Stomach (tissue), 8 donors: ENCODE measurements at regions not wholly inside any gene's neighbourhood (a gene's known extent, or its start where the extent isn't known, plus 50 kb on each side); places are given as distances from the start of the nearest gene placed in this dataset.

ENCODE experiments used
- DNase-seq, 2 donors: peaks; one replicate each; pipeline versions ENCODE4 v3.0.0 to v3.0.0-alpha.2; 2013 to 2019
- H3K27ac ChIP-seq, 5 donors: fragments of 200-600 bp in 4 of 5; sonication (generic) in 4 of 5; one replicate each; pipeline ENCODE4 v1.5.1; 2013 to 2019; ENCODE audit warnings: mild to moderate bottlenecking in 1 of 5, moderate library complexity in 1 of 5
- H3K27me3 ChIP-seq, 3 donors: fragments of 200-600 bp; sonication (generic); one replicate each; pipeline ENCODE4 v1.5.1; 2017 to 2019; ENCODE audit warnings: mixed run types in 1 of 3
- H3K36me3 ChIP-seq, 4 donors: fragments of 200-600 bp; sonication (generic); 1 replicate in 3 of 4; 2 replicates in 1 of 4; pipeline ENCODE4 v1.5.1; 2016 to 2019
- H3K4me1 ChIP-seq, 4 donors: fragments of 200-600 bp; sonication (generic); one replicate each; pipeline ENCODE4 v1.5.1; 2016 to 2019
- H3K4me3 ChIP-seq, 4 donors: fragments of 200-600 bp; sonication (generic) in 3 of 4; one replicate each; pipeline ENCODE4 v1.5.1; 2016 to 2019; ENCODE audit warnings: mild to moderate bottlenecking in 1 of 4
- H3K9me3 ChIP-seq, 4 donors: fragments of 200-600 bp; sonication (generic); one replicate each; pipeline ENCODE4 v1.5.1; 2016 to 2019
- CTCF ChIP-seq, 7 experiments: fragments of 450-650 bp in 4 of 7; fragments of 200-600 bp in 3 of 7; sonication (generic) in 3 of 7; IDR thresholded peaks; one replicate each; pipeline ENCODE4 v1.5.1; 2016 to 2019; ENCODE audit warnings: antibody characterized with exemption in 7 of 7, control low read depth in 2 of 7, mild to moderate bottlenecking in 1 of 7
- EP300 ChIP-seq: sonication (generic); formaldehyde crosslinking; IDR thresholded peaks from one replicate; pipeline ENCODE4 v1.6.1; 2017; ENCODE audit warnings: antibody characterized with exemption
- POLR2A ChIP-seq, 4 donors: fragments of 450-650 bp; IDR thresholded peaks; one replicate each; pipeline ENCODE4 v1.6.1; 2016; ENCODE audit warnings: antibody characterized with exemption in 4 of 4, control low read depth in 2 of 4, mild to moderate bottlenecking in 1 of 4, moderate library complexity in 1 of 4
- POLR2AphosphoS5 ChIP-seq, 3 donors: sonication (generic); formaldehyde crosslinking; IDR thresholded peaks; one replicate each; pipeline ENCODE4 v1.6.1; 2016; ENCODE audit warnings: antibody characterized with exemption in 3 of 3
- WGBS, 5 donors: extraction: QIAGEN DNeasy Blood & Tissue Kit in 3 of 5; methylation state at CpG; one replicate each; pipeline versions ENCODE4 v1.1.5 to v1.1.7; 2013 to 2018; 5-methylcytosine and 5-hydroxymethylcytosine counted together
- intact Hi-C: fragments of 100-400 bp; cut with DNase I; formaldehyde crosslinking; loops from one replicate; pipeline ENCODE4 v1.15.1; 2023; ENCODE audit warnings: low total_unique reads
- donor health status: healthy with polysubstance abuse.
- donor health status: Bipolar disorder and iron deficiency.
- donor health status: healthy.

- peak in 1 of 2 donors; percentile 2 for DNase-seq
- TF ChIP-seq POLR2AphosphoS5 (IDR thresholded peaks at IDR 0.05) (no peak), CTCF (IDR thresholded peaks at IDR 0.05) (no peak), POLR2A (IDR thresholded peaks at IDR 0.05) (no peak), EP300 (no peak)
- 13 to 27% (median 18%) methylated on average over 1 of the region's 1 CpG for WGBS, 5 donors
- intact Hi-C loops = no loop called here
- Histone ChIP-seq H3K27ac (no peak overlapping the region), H3K4me3 (no peak overlapping the region), H3K4me1 (no peaks in the 10 kb centered on the region), H3K9me3 (peaks cover 0 to 46% (median 14%) of the 10 kb centered on the region in 4 donors), H3K36me3 (no peaks in the 10 kb centered on the region), H3K27me3 (no peaks in the 10 kb centered on the region)
Measured at GRCh38 chr2:116094196-116094595, 1651.8 kb downstream of the DPP10 start.

GRCh38 chr2:116095636-116096035 lies 1653.2 kb downstream of the DPP10 start:
- Histone ChIP-seq H3K27ac (no peak overlapping the region), H3K4me1 (no peaks in the 10 kb centered on the region), H3K4me3 (no peak overlapping the region), H3K9me3 (peaks cover 0 to 41% (median 9%) of the 10 kb centered on the region in 4 donors), H3K27me3 (no peaks in the 10 kb centered on the region), H3K36me3 (no peaks in the 10 kb centered on the region)
- no peak for DNase-seq
- WGBS, 5 donors = 73 to 84% (median 79%) methylated on average over 4 of the region's 4 CpGs
- intact Hi-C loops = no loop called here
- TF ChIP-seq CTCF (IDR thresholded peaks at IDR 0.05) (no peak), POLR2AphosphoS5 (IDR thresholded peaks at IDR 0.05) (no peak), EP300 (no peak), POLR2A (IDR thresholded peaks at IDR 0.05) (no peak)

GRCh38 chr2:116098049-116098448 lies 1655.6 kb downstream of the DPP10 start:
- 49 to 68% (median 58%) methylated on average over 5 of the region's 5 CpGs for WGBS, 5 donors
- intact Hi-C loops = no loop called here
- DNase-seq = no peak
- H3K36me3 ChIP-seq = no peaks in the 10 kb centered on the region
- no peak overlapping the region for H3K4me3 ChIP-seq
- TF ChIP-seq POLR2A (IDR thresholded peaks at IDR 0.05) (no peak), POLR2AphosphoS5 (IDR thresholded peaks at IDR 0.05) (no peak), CTCF (IDR thresholded peaks at IDR 0.05) (no peak), EP300 (no peak)
- no peaks in the 10 kb centered on the region for H3K4me1 ChIP-seq
- H3K27ac ChIP-seq = no peak overlapping the region
- no peaks in the 10 kb centered on the region for H3K27me3 ChIP-seq
- peaks cover 0 to 40% (median 9%) of the 10 kb centered on the region in 4 donors for H3K9me3 ChIP-seq

- H3K27ac ChIP-seq = no peak overlapping the region
- intact Hi-C loops = no loop called here
- no peaks in the 10 kb centered on the region for H3K9me3 ChIP-seq
- DNase-seq = no peak
- H3K36me3 ChIP-seq = no peaks in the 10 kb centered on the region
- TF ChIP-seq POLR2A (IDR thresholded peaks at IDR 0.05) (no peak), POLR2AphosphoS5 (IDR thresholded peaks at IDR 0.05) (no peak), EP300 (no peak), CTCF (IDR thresholded peaks at IDR 0.05) (no peak)
- 39 to 63% (median 57%) methylated on average over 1 of the region's 1 CpG for WGBS, 5 donors
- no peaks in the 10 kb centered on the region for H3K27me3 ChIP-seq
- no peak overlapping the region for H3K4me3 ChIP-seq
- no peaks in the 10 kb centered on the region for H3K4me1 ChIP-seq
Measured at GRCh38 chr2:116109471-116109870, 1667.0 kb downstream of the DPP10 start.
